SU-DHL-6 (cell line): ENCODE measurements at regions not wholly inside any gene's neighbourhood (a gene's known extent, or its start where the extent isn't known, plus 50 kb on each side); places are given as distances from the start of the nearest gene placed in this dataset.

Experiments
- EZH2phosphoT487 ChIP-seq: fragments of 200-600 bp; sonication (generic), shearing (Covaris generic); conservative IDR thresholded peaks from 2 replicates; pipeline ENCODE4 v1.6.1; 2018; ENCODE audit warnings: mild to moderate bottlenecking, antibody characterized with exemption, low read length, moderate library complexity, mixed read lengths
- TF ChIP-seq, protein P1 (sequence below): fragments of 200-600 bp; sonication (generic); IDR thresholded peaks from one replicate; pipeline ENCODE4 v1.5.1; 2017; ENCODE audit warnings: antibody characterized with exemption, mild to moderate bottlenecking, low read length, moderate library complexity; ENCODE audit not compliant: insufficient read depth, poor library complexity, severe bottlenecking

GRCh38 chr3:68103811-68104210 lies 449.4 kb upstream of the SUCLG2 start:
- TF ChIP-seq, protein P1, sequence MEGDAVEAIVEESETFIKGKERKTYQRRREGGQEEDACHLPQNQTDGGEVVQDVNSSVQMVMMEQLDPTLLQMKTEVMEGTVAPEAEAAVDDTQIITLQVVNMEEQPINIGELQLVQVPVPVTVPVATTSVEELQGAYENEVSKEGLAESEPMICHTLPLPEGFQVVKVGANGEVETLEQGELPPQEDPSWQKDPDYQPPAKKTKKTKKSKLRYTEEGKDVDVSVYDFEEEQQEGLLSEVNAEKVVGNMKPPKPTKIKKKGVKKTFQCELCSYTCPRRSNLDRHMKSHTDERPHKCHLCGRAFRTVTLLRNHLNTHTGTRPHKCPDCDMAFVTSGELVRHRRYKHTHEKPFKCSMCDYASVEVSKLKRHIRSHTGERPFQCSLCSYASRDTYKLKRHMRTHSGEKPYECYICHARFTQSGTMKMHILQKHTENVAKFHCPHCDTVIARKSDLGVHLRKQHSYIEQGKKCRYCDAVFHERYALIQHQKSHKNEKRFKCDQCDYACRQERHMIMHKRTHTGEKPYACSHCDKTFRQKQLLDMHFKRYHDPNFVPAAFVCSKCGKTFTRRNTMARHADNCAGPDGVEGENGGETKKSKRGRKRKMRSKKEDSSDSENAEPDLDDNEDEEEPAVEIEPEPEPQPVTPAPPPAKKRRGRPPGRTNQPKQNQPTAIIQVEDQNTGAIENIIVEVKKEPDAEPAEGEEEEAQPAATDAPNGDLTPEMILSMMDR, result no peak
- no peak for TF ChIP-seq EZH2phosphoT487
